ENCODE measurements at regions not wholly inside any gene's neighbourhood (a gene's known extent, or its start where the extent isn't known, plus 50 kb on each side); places are given as distances from the start of the nearest gene placed in this dataset.
"Not testable (repeated sequence)": the region's sequence is repeated elsewhere in the genome, so short reads cannot be mapped to it uniquely, and the experiment has no call there.

GRCh38 chr4:18611026-18611425, 589.5 kb upstream of the LCORL start:
- no peaks in the 10 kb centered on the region for H3K4me1 ChIP-seq (ENCODE audit: insufficient read depth, low read length, poor library complexity, severe bottlenecking)
- intact Hi-C loops (cut with micrococcal nuclease; ENCODE audit: unreplicated experiment): no loop called here
- H3K4me3 ChIP-seq (ENCODE audit: low read depth, low read length, poor library complexity, severe bottlenecking): no peak overlapping the region
- BruUV-seq (replicated peaks): no TSS peak
- H3K9me3 ChIP-seq (ENCODE audit: low read depth, low read length, poor library complexity, severe bottlenecking): no peaks in the 10 kb centered on the region
- no peaks in the 10 kb centered on the region for H3K36me3 ChIP-seq (ENCODE audit: insufficient read depth, low read length, poor library complexity, severe bottlenecking)
- POLR2A ChIA-PET (ENCODE audit: low non-redundant PET): no interaction called here
- TF ChIP-seq EZH2 (IDR thresholded peaks at IDR 0.05; ENCODE audit: borderline replicate concordance, low read depth, low read length, poor library complexity, severe bottlenecking) (no peak), CTCF (conservative IDR thresholded peaks at IDR 0.05; ENCODE audit: low read depth, low read length) (no peak)
- H3K27ac ChIP-seq (ENCODE audit: low read depth, low read length, poor library complexity, severe bottlenecking): no peak overlapping the region
- CTCF ChIA-PET: no interaction called here
- H3K27me3 ChIP-seq (replicated peaks; ENCODE audit: insufficient read depth, low read depth, low read length, poor library complexity): no peaks in the 10 kb centered on the region
- no peak for DNase-seq (ENCODE audit: low spot score)

- Histone ChIP-seq H3K9me3 (ENCODE audit: low read depth, low read length, poor library complexity, severe bottlenecking) (no peaks in the 10 kb centered on the region), H3K4me3 (ENCODE audit: low read depth, low read length, poor library complexity, severe bottlenecking) (no peak overlapping the region), H3K4me1 (ENCODE audit: insufficient read depth, low read length, poor library complexity, severe bottlenecking) (no peaks in the 10 kb centered on the region), H3K36me3 (ENCODE audit: insufficient read depth, low read length, poor library complexity, severe bottlenecking) (no peaks in the 10 kb centered on the region), H3K27ac (ENCODE audit: low read depth, low read length, poor library complexity, severe bottlenecking) (no peak overlapping the region), H3K27me3 (replicated peaks; ENCODE audit: insufficient read depth, low read depth, low read length, poor library complexity) (no peaks in the 10 kb centered on the region)
- no peak for DNase-seq (ENCODE audit: low spot score)
- intact Hi-C loops (cut with micrococcal nuclease; ENCODE audit: unreplicated experiment): no loop called here
- CTCF ChIA-PET: no interaction called here
- no peak for TF ChIP-seq EZH2 (IDR thresholded peaks at IDR 0.05; ENCODE audit: borderline replicate concordance, low read depth, low read length, poor library complexity, severe bottlenecking)
- no TSS peak for BruUV-seq (replicated peaks)
- POLR2A ChIA-PET (ENCODE audit: low non-redundant PET): no interaction called here
These were observed 587.5 kb upstream of the LCORL start for GRCh38 chr4:18608908-18609533.

DNA sequence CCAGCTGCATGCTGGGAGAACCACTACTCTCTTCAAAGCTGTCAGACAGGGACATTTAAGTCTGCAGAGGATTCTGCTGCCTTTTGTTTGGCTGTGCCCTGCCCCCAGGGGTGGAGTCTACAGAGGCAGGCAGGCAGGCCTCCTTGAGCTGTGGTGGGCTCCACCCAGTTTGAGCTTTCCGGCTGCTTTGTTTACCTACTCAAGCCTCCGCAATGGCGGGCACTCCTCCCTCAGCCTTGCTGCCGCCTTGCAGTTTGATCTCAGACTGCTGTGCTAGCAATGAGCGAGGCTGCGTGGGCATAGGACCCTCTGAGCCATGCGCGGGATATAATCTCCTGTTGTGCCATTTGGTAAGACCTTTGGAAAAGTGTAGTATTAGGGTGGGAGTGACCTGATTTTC, 581.1 kb upstream of the LCORL start:
- DNase-seq (ENCODE audit: low spot score); BruUV-seq (replicated peaks); CTCF ChIA-PET: not testable (repeated sequence)

DNA sequence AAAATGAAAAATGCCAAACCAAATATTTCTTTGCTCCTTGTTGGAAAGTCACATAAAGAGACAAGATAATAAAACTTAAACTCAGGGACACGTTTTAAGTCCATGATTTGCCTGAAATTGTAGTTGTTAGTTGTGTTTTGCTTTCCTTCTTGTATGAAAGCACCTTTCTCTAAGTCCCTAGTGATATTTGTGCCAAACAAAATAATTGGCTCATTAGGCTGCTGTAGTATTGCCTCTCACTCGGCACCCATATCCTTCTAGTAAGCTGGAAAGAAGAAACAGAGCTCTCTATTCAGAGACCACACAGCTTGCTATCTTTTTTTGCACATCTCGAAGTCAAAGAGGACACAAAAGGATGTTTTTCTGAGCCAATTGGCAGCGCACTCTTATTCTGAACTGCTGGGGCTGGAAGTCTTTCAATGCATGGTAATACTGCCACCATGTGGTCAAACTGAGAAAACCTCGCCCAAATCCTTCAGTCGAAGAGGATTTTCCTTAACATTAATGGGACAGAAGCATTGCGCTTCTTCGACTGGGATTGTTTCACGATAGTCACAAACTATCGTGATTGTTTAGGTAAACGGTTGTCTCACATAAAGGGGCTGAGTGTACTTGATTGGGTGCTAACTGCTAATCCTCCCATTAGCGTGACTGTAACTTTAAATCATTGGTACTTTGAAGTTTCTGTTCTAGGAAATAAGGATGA, 571.9 kb upstream of the LCORL start:
- TF ChIP-seq CTCF (conservative IDR thresholded peaks at IDR 0.05; ENCODE audit: low read depth, low read length): peak; percentile 83
- TF ChIP-seq EZH2 (IDR thresholded peaks at IDR 0.05; ENCODE audit: borderline replicate concordance, low read depth, low read length, poor library complexity, severe bottlenecking): no peak
- no peaks in the 10 kb centered on the region for H3K27me3 ChIP-seq (replicated peaks; ENCODE audit: insufficient read depth, low read depth, low read length, poor library complexity)
- H3K4me3 ChIP-seq (ENCODE audit: low read depth, low read length, poor library complexity, severe bottlenecking): no peak overlapping the region
- no peaks in the 10 kb centered on the region for H3K36me3 ChIP-seq (ENCODE audit: insufficient read depth, low read length, poor library complexity, severe bottlenecking)
- intact Hi-C loops (cut with micrococcal nuclease; ENCODE audit: unreplicated experiment): loop anchor here (2.0 to 10.0 kb wide), 4 partner anchors 226 to 1041 kb away; no protein-coding TSS in a partner anchor
- H3K9me3 ChIP-seq (ENCODE audit: low read depth, low read length, poor library complexity, severe bottlenecking): no peaks in the 10 kb centered on the region
- H3K4me1 ChIP-seq (ENCODE audit: insufficient read depth, low read length, poor library complexity, severe bottlenecking): no peaks in the 10 kb centered on the region
- H3K27ac ChIP-seq (ENCODE audit: low read depth, low read length, poor library complexity, severe bottlenecking): no peak overlapping the region
- ChIA-PET POLR2A (ENCODE audit: low non-redundant PET) (no interaction called here), CTCF (no interaction called here)
- BruUV-seq (replicated peaks): no TSS peak
- DNase-seq (ENCODE audit: low spot score): peak; percentile 83

More for the DNA sequence above, 581.1 kb upstream of the LCORL start:
- H3K27me3 ChIP-seq (replicated peaks; ENCODE audit: insufficient read depth, low read depth, low read length, poor library complexity); H3K4me1 ChIP-seq (ENCODE audit: insufficient read depth, low read length, poor library complexity, severe bottlenecking); intact Hi-C loops (cut with micrococcal nuclease; ENCODE audit: unreplicated experiment); H3K4me3 ChIP-seq (ENCODE audit: low read depth, low read length, poor library complexity, severe bottlenecking); H3K27ac ChIP-seq (ENCODE audit: low read depth, low read length, poor library complexity, severe bottlenecking); H3K9me3 ChIP-seq (ENCODE audit: low read depth, low read length, poor library complexity, severe bottlenecking); H3K36me3 ChIP-seq (ENCODE audit: insufficient read depth, low read length, poor library complexity, severe bottlenecking); POLR2A ChIA-PET (ENCODE audit: low non-redundant PET): not testable (repeated sequence)
